GM12874 (cell line): ENCODE measurements at regions not wholly inside any gene's neighbourhood (a gene's known extent, or its start where the extent isn't known, plus 50 kb on each side); places are given as distances from the start of the nearest gene placed in this dataset.

Experiments
- TF ChIP-seq, protein P1 (sequence below): IDR thresholded peaks from 2 replicates; pipeline ENCODE4 v1.5.1; 2011; ENCODE audit warnings: low read depth, mild to moderate bottlenecking, control low read depth, low read length, moderate library complexity; ENCODE audit not compliant: insufficient read depth

DNA sequence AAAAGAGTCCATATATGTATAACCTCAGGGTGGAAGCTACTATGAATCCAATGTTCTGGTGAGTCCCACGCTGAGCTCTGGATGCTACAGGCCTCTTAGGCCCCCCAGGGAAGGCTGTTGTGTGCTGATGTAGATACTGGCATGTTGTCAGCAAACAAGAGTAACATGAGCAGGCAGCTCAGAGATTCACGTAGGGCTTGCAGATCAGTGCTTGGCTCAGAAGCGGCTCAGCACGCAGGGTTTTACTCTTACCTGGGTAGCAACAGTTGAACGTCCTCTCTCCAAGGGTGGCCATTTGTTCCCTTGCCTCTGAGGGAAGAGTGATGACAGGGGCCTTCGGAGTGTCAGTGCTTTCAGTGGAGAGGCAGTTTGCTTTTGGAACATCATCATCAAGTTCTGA, 93.4 kb downstream of the ZFP64 start:
- TF ChIP-seq, protein P1, sequence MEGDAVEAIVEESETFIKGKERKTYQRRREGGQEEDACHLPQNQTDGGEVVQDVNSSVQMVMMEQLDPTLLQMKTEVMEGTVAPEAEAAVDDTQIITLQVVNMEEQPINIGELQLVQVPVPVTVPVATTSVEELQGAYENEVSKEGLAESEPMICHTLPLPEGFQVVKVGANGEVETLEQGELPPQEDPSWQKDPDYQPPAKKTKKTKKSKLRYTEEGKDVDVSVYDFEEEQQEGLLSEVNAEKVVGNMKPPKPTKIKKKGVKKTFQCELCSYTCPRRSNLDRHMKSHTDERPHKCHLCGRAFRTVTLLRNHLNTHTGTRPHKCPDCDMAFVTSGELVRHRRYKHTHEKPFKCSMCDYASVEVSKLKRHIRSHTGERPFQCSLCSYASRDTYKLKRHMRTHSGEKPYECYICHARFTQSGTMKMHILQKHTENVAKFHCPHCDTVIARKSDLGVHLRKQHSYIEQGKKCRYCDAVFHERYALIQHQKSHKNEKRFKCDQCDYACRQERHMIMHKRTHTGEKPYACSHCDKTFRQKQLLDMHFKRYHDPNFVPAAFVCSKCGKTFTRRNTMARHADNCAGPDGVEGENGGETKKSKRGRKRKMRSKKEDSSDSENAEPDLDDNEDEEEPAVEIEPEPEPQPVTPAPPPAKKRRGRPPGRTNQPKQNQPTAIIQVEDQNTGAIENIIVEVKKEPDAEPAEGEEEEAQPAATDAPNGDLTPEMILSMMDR, result no peak

- TF ChIP-seq, protein P1, result no peak
Measured at GRCh38 chr20:52096117-52096516, 95.5 kb downstream of the ZFP64 start.

DNA sequence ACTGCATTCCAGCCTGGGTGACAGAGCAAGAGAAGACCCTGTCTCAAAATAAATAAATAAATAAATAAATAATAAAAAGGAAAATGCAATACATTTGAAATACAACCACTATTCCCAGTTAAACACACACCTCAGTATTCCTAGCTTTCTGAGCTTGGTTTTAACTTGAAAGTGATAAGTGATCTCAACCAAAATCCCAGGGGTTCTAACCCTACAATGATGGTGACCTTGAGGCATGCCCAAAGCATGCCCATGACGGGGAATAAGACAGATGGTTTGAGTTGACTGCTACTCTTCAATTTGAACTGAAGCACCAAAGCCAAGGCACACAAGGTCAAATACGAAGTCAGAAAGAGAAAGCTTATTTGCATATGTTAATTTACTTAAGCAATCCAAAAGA, 96.9 kb downstream of the ZFP64 start:
- TF ChIP-seq, protein P1, result no peak

- TF ChIP-seq, protein P1, result no peak
Measured at GRCh38 chr20:52093575-52093974, 98.0 kb downstream of the ZFP64 start.

GRCh38 chr20:52090035-52090434, 101.5 kb downstream of the ZFP64 start:
- TF ChIP-seq, protein P1, result no peak

DNA sequence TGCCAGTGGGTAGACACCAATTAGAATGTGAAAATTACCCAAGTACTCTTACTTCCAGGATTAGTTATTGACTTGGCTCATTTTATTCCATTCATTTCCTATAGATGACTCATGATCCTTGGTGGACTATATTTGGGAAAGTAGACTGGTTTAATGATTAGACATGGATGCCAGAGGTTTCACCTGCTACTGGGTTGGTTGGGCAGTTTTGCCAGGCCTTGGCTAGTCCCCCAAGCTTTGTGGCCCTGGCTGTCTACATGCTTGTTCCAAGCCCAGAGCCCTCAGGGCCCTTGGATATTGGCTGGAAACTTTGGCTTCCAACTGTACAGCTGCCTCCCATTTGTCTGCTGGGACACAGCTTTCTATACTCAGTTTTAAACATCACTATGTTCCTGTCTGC, 104.1 kb downstream of the ZFP64 start:
- TF ChIP-seq, protein P1, result no peak

DNA sequence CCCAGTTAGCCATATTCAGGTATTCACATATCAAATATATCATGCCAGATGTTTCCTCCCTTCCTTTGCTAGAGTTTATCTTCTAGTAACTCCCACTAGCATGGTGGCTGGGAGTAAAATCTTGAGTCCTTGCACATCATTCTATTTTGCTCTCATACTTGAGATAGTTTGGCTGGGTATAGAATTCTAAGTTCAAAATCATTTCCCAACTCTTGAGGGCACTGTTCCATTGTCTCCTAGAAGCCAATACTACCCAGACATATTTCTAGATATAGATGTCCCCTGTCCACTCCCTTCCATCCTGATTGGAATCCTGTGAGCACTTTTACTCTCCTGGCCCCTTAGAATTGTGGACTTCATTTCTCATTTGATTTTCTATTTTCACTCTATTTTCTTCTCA, 104.7 kb downstream of the ZFP64 start:
- TF ChIP-seq, protein P1, result no peak

DNA sequence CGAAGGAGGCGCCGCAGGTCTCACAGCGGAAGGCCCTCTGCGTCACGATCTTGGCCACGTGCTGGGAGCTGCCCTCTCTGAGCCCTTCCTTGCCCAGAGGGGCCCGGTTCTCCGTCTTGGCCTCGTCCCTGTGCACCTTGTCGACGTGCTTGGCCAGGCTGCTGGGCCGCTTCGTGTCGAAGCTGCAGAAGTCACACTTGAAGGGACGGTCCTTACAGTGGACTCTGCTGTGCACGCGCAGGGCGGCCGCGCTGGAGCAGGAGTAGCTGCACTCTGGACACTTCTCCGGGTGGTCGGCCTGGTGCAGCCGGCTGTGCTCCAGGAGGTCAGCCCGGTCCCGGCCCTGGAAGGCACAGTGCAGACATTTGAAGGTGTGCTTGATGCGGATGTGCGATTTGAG, 106.9 kb downstream of the ZFP64 start:
- TF ChIP-seq, protein P1, result no peak
